ENCODE measurements at regions not wholly inside any gene's neighbourhood (a gene's known extent, or its start where the extent isn't known, plus 50 kb on each side); places are given as distances from the start of the nearest gene placed in this dataset.

DNA sequence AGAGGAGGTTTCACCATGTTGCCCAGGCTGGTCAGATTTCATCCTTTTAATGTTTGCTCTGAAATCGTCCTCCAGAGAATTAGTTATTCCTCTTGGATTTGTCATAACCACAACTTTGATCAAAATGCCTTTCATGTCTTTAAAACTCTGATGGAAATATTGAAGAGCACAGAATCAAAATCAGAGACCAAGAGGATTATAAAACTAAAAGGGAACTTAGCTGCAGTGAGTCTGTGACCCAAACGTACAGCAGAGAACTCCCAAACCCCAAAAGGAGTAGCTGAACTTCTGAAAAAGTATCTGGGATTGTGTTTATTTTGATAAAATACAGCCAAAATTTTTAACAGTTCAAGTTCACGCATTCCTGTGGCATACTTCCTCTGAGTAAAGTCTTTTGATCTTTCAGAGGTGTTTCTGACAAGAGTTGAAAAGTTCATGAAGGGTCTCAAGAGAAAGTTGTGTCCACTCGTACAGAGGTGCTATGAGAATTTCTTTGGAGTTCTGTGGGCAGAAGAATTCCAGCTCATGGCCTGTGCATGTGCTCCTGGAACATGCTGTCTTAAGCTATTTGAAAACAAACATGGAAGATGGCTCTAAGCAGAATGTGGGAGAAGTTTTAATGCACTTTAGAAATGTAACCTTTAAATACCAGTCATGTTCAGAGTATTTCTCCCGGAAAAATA lies 124.0 kb downstream of the ESM1 start:
- no peak for DNase-seq
- Histone ChIP-seq H3K4me1 (no peaks in the 10 kb centered on the region), H3K27me3 (no peaks in the 10 kb centered on the region), H3K27ac (no peak overlapping the region), H3K4me3 (no peak overlapping the region), H3K9me3 (peaks cover 0 to 27% (median 15%) of the 10 kb centered on the region in 4 donors), H3K36me3 (no peaks in the 10 kb centered on the region)
- no peak for TF ChIP-seq POLR2AphosphoS5 (IDR thresholded peaks at IDR 0.05)
- TF ChIP-seq EP300 (IDR thresholded peaks at IDR 0.05), result no peak
- TF ChIP-seq POLR2A (IDR thresholded peaks at IDR 0.05), result no peak
- TF ChIP-seq, protein P1, sequence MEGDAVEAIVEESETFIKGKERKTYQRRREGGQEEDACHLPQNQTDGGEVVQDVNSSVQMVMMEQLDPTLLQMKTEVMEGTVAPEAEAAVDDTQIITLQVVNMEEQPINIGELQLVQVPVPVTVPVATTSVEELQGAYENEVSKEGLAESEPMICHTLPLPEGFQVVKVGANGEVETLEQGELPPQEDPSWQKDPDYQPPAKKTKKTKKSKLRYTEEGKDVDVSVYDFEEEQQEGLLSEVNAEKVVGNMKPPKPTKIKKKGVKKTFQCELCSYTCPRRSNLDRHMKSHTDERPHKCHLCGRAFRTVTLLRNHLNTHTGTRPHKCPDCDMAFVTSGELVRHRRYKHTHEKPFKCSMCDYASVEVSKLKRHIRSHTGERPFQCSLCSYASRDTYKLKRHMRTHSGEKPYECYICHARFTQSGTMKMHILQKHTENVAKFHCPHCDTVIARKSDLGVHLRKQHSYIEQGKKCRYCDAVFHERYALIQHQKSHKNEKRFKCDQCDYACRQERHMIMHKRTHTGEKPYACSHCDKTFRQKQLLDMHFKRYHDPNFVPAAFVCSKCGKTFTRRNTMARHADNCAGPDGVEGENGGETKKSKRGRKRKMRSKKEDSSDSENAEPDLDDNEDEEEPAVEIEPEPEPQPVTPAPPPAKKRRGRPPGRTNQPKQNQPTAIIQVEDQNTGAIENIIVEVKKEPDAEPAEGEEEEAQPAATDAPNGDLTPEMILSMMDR (IDR thresholded peaks at IDR 0.05), result no peak
- ATAC-seq (ENCODE audit: low FRiP score in 2 of 2), result no peak
- WGBS, 2 donors, result 44 to 50% methylated on average over 5 of the region's 5 CpGs

DNA sequence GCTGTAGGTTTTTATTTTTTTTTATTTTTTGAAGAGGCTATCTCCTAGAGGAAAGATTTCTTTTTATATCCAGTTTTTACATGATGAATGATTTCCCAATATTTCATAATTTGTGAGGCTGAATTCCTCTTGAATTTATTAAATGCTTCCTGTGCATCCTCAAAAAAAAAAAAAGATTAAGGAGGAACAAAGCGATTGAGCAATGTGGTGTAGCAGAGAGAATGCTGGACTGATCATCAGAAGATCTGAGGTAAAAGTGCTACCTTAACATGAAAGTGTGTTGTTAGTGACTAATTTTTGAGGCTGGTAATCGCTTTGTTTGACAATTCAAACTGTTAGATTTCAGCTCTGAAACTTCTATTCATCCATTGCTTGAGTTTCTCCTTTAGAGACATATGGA lies 125.1 kb downstream of the ESM1 start:
- H3K4me1 ChIP-seq, result no peaks in the 10 kb centered on the region
- no peak for TF ChIP-seq POLR2A (IDR thresholded peaks at IDR 0.05)
- no peak for TF ChIP-seq POLR2AphosphoS5 (IDR thresholded peaks at IDR 0.05)
- TF ChIP-seq, protein P1 (IDR thresholded peaks at IDR 0.05), result no peak
- TF ChIP-seq EP300 (IDR thresholded peaks at IDR 0.05), result no peak
- no peak for DNase-seq
- H3K27me3 ChIP-seq, result no peaks in the 10 kb centered on the region
- 77 to 81% methylated on average over 2 of the region's 2 CpGs for WGBS, 2 donors
- H3K27ac ChIP-seq, result no peak overlapping the region
- H3K4me3 ChIP-seq, result no peak overlapping the region
- ATAC-seq (ENCODE audit: low FRiP score in 2 of 2), result no peak
- H3K9me3 ChIP-seq, result peaks cover 0 to 27% (median 15%) of the 10 kb centered on the region in 4 donors
- no peaks in the 10 kb centered on the region for H3K36me3 ChIP-seq

DNA sequence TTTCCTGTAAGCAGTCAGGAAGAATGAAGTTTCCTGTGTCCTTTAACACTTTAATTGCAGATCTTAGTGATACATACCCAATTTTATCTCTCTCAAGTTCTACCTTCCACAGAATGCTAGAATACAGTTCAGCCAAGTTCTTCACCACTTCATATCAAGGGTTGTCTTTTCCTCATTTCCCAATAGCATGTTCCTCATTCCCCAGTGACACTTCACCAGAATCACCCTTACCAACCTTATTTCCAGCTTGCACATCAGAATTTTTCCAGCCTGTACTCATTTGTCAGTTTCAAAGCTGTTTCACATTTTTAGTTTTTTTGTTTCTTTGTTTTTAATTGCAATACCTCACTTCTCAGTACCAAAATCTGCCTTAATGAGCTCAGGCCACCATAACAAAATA lies 126.1 kb downstream of the ESM1 start:
- no peaks in the 10 kb centered on the region for H3K36me3 ChIP-seq
- no peak for ATAC-seq (ENCODE audit: low FRiP score in 2 of 2)
- no peak for DNase-seq
- H3K27me3 ChIP-seq, result no peaks in the 10 kb centered on the region
- H3K27ac ChIP-seq, result no peak overlapping the region
- H3K4me3 ChIP-seq, result no peak overlapping the region
- TF ChIP-seq EP300 (IDR thresholded peaks at IDR 0.05) (no peak), POLR2AphosphoS5 (IDR thresholded peaks at IDR 0.05) (no peak), POLR2A (IDR thresholded peaks at IDR 0.05) (no peak)
- TF ChIP-seq, protein P1 (IDR thresholded peaks at IDR 0.05), result no peak
- no peaks in the 10 kb centered on the region for H3K4me1 ChIP-seq
- H3K9me3 ChIP-seq, result peaks cover 0 to 27% (median 15%) of the 10 kb centered on the region in 4 donors

DNA sequence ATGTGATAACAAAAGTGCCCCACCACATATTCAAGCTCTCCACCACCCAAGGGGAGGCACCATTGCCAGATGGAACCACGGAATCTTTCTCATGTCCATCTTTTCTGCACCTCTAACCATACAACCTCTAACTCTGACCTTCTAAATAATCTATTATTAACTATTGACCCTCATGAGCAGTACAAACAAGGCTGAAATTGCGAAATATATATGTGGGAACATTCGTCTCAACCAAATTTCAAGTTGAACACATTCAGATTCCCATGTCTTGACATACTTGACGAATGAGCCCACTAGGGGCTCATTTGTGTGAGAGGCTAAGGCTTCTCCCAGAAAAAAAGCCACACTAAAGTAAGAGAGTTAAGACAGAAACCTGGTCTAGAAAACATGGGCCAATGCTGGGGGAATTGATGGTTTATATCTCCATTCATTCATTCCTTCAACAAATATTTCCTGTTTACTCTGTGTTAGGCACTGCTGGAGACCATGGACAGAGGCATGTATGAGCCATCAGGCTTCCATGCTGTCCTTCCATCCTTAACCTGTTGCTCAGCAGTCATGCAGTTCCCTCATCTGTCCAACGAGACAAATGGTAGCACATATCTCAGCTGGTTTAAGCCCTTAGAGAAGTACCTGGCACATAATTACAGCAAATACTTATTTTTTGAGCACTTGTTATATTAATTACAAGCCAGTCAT lies 130.4 kb downstream of the ESM1 start:
- no peaks in the 10 kb centered on the region for H3K27me3 ChIP-seq
- no peak for TF ChIP-seq POLR2AphosphoS5 (IDR thresholded peaks at IDR 0.05)
- TF ChIP-seq, protein P1 (IDR thresholded peaks at IDR 0.05), result no peak
- TF ChIP-seq EP300 (IDR thresholded peaks at IDR 0.05), result no peak
- no peak for TF ChIP-seq POLR2A (IDR thresholded peaks at IDR 0.05)
- DNase-seq, result no peak
- 81 to 86% methylated on average over 5 of the region's 5 CpGs for WGBS, 2 donors
- no peaks in the 10 kb centered on the region for H3K36me3 ChIP-seq
- ATAC-seq (ENCODE audit: low FRiP score in 2 of 2), result no peak
- H3K4me3 ChIP-seq, result no peak overlapping the region
- H3K27ac ChIP-seq, result no peak overlapping the region
- no peaks in the 10 kb centered on the region for H3K4me1 ChIP-seq
- H3K9me3 ChIP-seq, result peaks cover 0 to 27% (median 15%) of the 10 kb centered on the region in 4 donors
